ENCODE measurements at regions not wholly inside any gene's neighbourhood (a gene's known extent, or its start where the extent isn't known, plus 50 kb on each side); places are given as distances from the start of the nearest gene placed in this dataset.

DNA sequence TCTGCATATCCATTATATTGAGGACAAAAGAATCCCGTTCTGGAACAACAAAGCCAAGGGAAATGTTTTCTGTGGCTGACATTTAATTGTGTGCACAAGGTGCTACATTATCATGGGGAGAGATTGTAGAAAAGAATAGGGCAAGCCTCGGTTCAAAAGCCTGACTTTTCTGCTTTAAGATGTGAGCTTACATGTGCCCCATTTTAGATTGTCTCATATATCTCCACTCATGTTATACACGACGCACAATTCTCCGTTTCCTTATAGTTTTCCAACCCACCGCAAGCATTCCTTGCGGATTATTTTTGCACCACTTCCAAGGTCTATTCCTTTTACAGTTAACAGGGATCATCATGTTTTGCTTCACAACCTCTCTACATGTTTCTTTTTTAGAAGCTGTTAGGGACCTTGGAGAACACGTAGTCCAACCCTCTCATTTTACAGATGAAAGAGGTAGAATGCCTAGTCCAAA is 99.6 kb upstream of the MAML3 start:
- 0 to 90% (median 69%) methylated on average over 1 to 8 of the region's 8 CpGs; no CpG with 5 or more reads in 1 of the 10 experiments for WGBS, 10 experiments
- peak overlapping the region; percentile 92 to 95 for H3K27ac ChIP-seq
- peaks cover 54 to 71% of the 10 kb centered on the region in 2 donors for H3K4me1 ChIP-seq (replicated peaks in 1 of 2)
- no peak overlapping the region for H3K4me3 ChIP-seq
- ATAC-seq (replicated peaks in 6 of 8) = no peak
- in situ Hi-C loops (cut with MboI; ENCODE audit: low pct_unique_long_range_greater_than_20kb in 2 of 9, low sequenced_read_pairs in 9 of 9, unreplicated experiment in 9 of 9) = loop anchor here in 4 of 9 experiments (5.0 to 25.0 kb wide), 5 partner anchors 96 to 516 kb away; partner anchors contain the start of gene MAML3 (in 1 of the 4)

- in situ Hi-C loops (cut with MboI; ENCODE audit: low pct_unique_long_range_greater_than_20kb in 2 of 9, low sequenced_read_pairs in 9 of 9, unreplicated experiment in 9 of 9) = loop anchor here in 4 of 9 experiments (5.0 to 25.0 kb wide), 5 partner anchors 96 to 516 kb away; partner anchors contain the start of gene MAML3 (in 1 of the 4)
- no CpG with 5 or more reads among the region's 72 CpGs for WGBS, 10 experiments
- peak; percentile 82 to 90 (median 87) for ATAC-seq (replicated peaks in 6 of 8)
- Histone ChIP-seq H3K4me1 (replicated peaks in 1 of 2) (peaks cover 54 to 66% of the 10 kb centered on the region in 2 donors), H3K27ac (peak overlapping the region; percentile 92 to 95), H3K4me3 (peak overlapping the region; percentile 19 to 28 (median 21))
Observed at GRCh38 chr4:140252742-140253555, 99.0 kb upstream of the MAML3 start.

DNA sequence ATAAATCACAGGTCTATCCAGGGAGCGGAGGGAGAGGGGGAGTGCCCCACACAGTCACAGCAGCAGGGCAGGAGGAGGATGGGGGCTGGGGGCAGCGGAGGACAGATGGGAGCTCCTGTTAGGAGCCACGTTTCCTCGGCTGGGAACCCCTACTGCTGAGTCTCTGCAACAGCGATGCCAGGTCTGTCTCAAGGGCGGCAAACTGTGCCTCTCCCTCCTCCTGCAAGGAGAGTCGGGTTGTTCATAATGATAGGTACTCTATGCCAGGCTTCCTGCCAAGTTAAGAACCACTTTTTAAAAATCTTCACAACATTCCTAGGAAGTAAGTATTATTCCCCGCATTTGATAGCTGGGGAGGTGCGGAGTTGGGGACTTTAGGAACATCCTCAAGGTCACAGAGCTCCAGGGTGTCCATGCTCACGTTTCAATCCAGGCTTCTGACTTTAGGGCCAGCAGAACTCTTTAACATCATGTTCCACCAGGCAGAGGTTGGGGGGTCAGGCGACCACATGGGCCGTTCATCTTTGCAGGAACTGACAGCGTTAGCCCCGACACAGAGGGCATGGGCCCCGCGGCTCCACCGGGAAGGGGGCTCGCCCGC is 98.3 kb upstream of the MAML3 start:
- ATAC-seq (replicated peaks in 6 of 8) = peak in 6 of 8 experiments; percentile 2 to 18 (median 14)
- WGBS, 10 experiments = 20 to 61% (median 40%) methylated on average over 1 to 4 of the region's 19 CpGs; no CpG with 5 or more reads in 5 of the 10 experiments
- peak overlapping the region; percentile 19 to 28 (median 21) for H3K4me3 ChIP-seq
- H3K4me1 ChIP-seq (replicated peaks in 1 of 2) = peaks cover 46 to 59% of the 10 kb centered on the region in 2 donors
- in situ Hi-C loops (cut with MboI; ENCODE audit: low pct_unique_long_range_greater_than_20kb in 2 of 9, low sequenced_read_pairs in 9 of 9, unreplicated experiment in 9 of 9) = loop anchor here in 4 of 9 experiments (5.0 to 25.0 kb wide), 5 partner anchors 95 to 515 kb away; partner anchors contain the start of gene MAML3 (in 1 of the 4)
- H3K27ac ChIP-seq = peak overlapping the region; percentile 92 to 95

DNA sequence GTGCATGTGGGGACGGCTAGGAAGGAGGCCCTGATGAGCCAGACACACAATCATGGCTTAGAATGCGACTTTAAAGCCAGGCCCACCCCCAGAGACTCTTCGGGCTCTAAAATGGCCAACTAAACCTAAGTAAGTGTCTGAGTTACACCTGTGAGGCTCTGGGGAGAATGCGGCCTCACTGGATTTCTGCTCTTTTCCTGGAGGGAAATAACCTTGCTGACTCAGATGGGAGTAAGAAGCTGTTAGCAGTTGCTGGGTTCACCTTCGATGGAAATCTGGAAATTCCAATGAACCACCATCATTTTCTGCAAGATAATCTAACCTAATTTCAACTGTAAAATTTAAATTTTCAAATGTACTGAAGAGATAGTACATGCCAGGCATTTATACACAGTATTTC is 97.6 kb upstream of the MAML3 start:
- peak overlapping the region; percentile 21 to 95 for H3K27ac ChIP-seq

DNA sequence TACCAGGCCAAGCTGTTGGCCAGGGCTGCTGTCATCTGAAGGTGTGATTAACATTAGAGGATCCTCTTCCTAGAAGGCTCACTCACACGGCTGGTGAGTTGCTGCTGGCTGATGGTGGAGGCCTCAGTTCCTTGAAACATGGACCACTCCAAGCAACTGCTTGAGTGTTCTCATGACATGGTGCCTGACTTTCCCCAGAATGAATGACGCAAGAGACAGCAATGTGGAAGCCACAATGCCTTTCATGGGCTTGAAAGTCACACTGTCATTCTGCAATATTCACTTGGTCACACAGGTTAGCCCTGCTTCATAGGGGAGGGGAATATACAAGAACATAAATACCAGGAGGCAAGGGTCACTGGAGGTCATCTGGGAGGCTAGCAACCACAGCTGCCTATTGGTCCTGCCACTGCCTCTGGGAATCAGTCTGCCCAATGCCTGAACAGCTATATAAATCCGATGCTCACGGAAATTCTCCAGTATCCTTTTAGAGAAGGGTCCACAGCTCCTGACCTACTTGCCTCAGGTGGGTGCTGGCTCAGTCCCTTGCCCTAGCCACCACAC is 97.1 kb upstream of the MAML3 start:
- peaks cover 45 to 51% of the 10 kb centered on the region in 2 donors for H3K4me1 ChIP-seq (replicated peaks in 1 of 2)
- 81 to 100% (median 100%) methylated on average over 1 to 3 of the region's 4 CpGs; no CpG with 5 or more reads in 4 of the 10 experiments for WGBS, 10 experiments
- peak overlapping the region; percentile 21 to 95 for H3K27ac ChIP-seq
- in situ Hi-C loops (cut with MboI; ENCODE audit: low pct_unique_long_range_greater_than_20kb in 2 of 9, low sequenced_read_pairs in 9 of 9, unreplicated experiment in 9 of 9) = loop anchor here in 4 of 9 experiments (5.0 to 25.0 kb wide), 5 partner anchors 94 to 514 kb away; partner anchors contain the start of gene MAML3 (in 1 of the 4)
- no peak for ATAC-seq (replicated peaks in 6 of 8)
- no peak overlapping the region for H3K4me3 ChIP-seq

More for the DNA sequence above, 97.6 kb upstream of the MAML3 start:
- ATAC-seq (replicated peaks in 6 of 8) = no peak
- in situ Hi-C loops (cut with MboI; ENCODE audit: low pct_unique_long_range_greater_than_20kb in 2 of 9, low sequenced_read_pairs in 9 of 9, unreplicated experiment in 9 of 9) = loop anchor here in 4 of 9 experiments (5.0 to 25.0 kb wide), 5 partner anchors 94 to 514 kb away; partner anchors contain the start of gene MAML3 (in 1 of the 4)
- 82 to 100% (median 88%) methylated on average over 1 to 4 of the region's 5 CpGs; no CpG with 5 or more reads in 3 of the 10 experiments for WGBS, 10 experiments
- Histone ChIP-seq H3K4me1 (replicated peaks in 1 of 2) (peaks cover 45 to 53% of the 10 kb centered on the region in 2 donors), H3K4me3 (no peak overlapping the region)

DNA sequence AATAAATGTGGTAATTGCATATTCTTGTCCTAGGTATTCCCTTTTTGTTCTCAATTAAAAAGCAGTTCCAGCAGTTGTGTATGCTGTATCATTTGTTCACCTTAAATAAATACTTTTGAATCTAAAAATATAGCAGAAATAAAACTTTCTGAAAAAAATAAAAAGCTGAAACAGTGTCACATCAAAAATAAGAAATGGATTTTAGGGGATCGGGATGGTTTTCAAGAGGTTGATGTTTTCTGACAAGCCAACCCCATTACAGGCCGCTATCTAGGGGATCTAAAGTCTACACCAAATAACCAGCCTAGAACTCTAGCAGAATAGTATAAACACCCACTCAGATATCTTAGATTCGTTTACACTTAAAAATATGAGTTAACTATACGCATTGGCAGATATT is 95.4 kb upstream of the MAML3 start:
- 63 to 100% (median 88%) methylated on average over 1 to 4 of the region's 4 CpGs; no CpG with 5 or more reads in 1 of the 10 experiments for WGBS, 10 experiments
- Histone ChIP-seq H3K27ac (no peak overlapping the region), H3K4me1 (replicated peaks in 1 of 2) (peaks cover 42 to 45% of the 10 kb centered on the region in 2 donors), H3K4me3 (no peak overlapping the region)
- in situ Hi-C loops (cut with MboI; ENCODE audit: low pct_unique_long_range_greater_than_20kb in 2 of 9, low sequenced_read_pairs in 9 of 9, unreplicated experiment in 9 of 9) = no loop called here
- no peak for ATAC-seq (replicated peaks in 6 of 8)

GRCh38 chr4:140247237-140247636 is 93.3 kb upstream of the MAML3 start:
- peaks cover 45 to 46% of the 10 kb centered on the region in 2 donors for H3K4me1 ChIP-seq (replicated peaks in 1 of 2)
- 80 to 94% (median 92%) methylated on average over 1 to 2 of the region's 2 CpGs; no CpG with 5 or more reads in 7 of the 10 experiments for WGBS, 10 experiments
- ATAC-seq (replicated peaks in 6 of 8) = no peak
- H3K27ac ChIP-seq = no peak overlapping the region
- in situ Hi-C loops (cut with MboI; ENCODE audit: low pct_unique_long_range_greater_than_20kb in 2 of 9, low sequenced_read_pairs in 9 of 9, unreplicated experiment in 9 of 9) = no loop called here
- no peak overlapping the region for H3K4me3 ChIP-seq

- in situ Hi-C loops (cut with MboI; ENCODE audit: low pct_unique_long_range_greater_than_20kb in 2 of 9, low sequenced_read_pairs in 9 of 9, unreplicated experiment in 9 of 9) = no loop called here
- Histone ChIP-seq H3K4me1 (replicated peaks in 1 of 2) (peaks cover 38 to 41% of the 10 kb centered on the region in 2 donors), H3K27ac (no peak overlapping the region), H3K4me3 (no peak overlapping the region)
- no peak for ATAC-seq (replicated peaks in 6 of 8)
- WGBS, 10 experiments = 78 to 100% (median 100%) methylated on average over 2 to 3 of the region's 3 CpGs; no CpG with 5 or more reads in 2 of the 10 experiments
Observed at GRCh38 chr4:140246216-140246615, 92.2 kb upstream of the MAML3 start.

DNA sequence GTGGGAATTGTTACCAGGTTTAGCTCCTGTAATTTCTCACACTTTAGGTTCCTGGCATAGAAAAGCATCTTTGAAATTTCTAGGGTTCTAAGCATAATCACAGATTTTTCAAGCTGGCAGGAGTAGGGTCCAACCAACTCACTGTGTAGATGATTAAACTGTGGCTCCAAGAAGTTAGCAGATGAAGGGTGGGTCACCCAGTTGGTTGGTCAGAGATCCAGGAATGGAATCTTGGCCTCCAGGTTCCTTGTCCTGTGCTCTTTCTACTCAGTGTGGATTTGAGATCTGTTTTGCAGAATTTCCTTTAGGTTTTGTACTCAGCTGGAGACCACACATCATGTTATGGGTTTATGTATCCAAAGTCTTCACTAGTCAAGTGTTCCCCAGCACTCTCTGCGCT is 90.3 kb upstream of the MAML3 start:
- Histone ChIP-seq H3K4me3 (no peak overlapping the region), H3K27ac (no peak overlapping the region), H3K4me1 (replicated peaks in 1 of 2) (peaks cover 43 to 48% of the 10 kb centered on the region in 2 donors)
- ATAC-seq (replicated peaks in 6 of 8) = peak in 1 of 8 experiments; percentile 33
- 100% methylated on average over 1 of the region's 1 CpG; no CpG with 5 or more reads in 7 of the 10 experiments for WGBS, 10 experiments
- in situ Hi-C loops (cut with MboI; ENCODE audit: low pct_unique_long_range_greater_than_20kb in 2 of 9, low sequenced_read_pairs in 9 of 9, unreplicated experiment in 9 of 9) = no loop called here

DNA sequence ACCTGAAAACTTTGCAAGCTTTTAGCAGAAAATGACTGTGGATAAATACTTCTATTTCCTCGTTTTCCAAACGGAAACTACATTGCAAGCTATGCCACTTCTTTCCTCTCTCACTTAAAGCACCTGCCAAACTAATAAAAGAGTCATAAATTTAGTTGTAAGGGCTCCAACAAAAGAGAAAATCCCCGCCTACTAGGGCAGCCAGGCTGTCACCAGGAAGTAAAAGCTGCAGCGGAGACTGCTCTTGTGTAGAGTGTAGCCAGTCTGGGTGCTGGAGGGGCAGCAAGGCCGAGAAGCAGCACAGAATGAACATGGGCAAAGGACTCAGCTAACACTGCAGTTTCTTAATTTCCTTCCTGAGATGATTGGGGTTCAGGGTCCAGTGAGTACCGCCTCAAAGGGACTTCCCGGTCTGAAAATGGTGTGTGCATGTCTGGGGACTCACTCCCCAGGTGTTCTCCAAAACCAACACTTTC is 89.3 kb upstream of the MAML3 start:
- in situ Hi-C loops (cut with MboI; ENCODE audit: low pct_unique_long_range_greater_than_20kb in 2 of 9, low sequenced_read_pairs in 9 of 9, unreplicated experiment in 9 of 9) = no loop called here
- peaks cover 47 to 51% of the 10 kb centered on the region in 2 donors for H3K4me1 ChIP-seq (replicated peaks in 1 of 2)
- H3K4me3 ChIP-seq = no peak overlapping the region
- WGBS, 10 experiments = 0 to 75% (median 11%) methylated on average over 1 to 5 of the region's 7 CpGs; no CpG with 5 or more reads in 3 of the 10 experiments
- H3K27ac ChIP-seq = peak overlapping the region; percentile 42 to 63
- peak in 5 of 8 experiments; percentile 82 to 85 (median 83) for ATAC-seq (replicated peaks in 6 of 8)

DNA sequence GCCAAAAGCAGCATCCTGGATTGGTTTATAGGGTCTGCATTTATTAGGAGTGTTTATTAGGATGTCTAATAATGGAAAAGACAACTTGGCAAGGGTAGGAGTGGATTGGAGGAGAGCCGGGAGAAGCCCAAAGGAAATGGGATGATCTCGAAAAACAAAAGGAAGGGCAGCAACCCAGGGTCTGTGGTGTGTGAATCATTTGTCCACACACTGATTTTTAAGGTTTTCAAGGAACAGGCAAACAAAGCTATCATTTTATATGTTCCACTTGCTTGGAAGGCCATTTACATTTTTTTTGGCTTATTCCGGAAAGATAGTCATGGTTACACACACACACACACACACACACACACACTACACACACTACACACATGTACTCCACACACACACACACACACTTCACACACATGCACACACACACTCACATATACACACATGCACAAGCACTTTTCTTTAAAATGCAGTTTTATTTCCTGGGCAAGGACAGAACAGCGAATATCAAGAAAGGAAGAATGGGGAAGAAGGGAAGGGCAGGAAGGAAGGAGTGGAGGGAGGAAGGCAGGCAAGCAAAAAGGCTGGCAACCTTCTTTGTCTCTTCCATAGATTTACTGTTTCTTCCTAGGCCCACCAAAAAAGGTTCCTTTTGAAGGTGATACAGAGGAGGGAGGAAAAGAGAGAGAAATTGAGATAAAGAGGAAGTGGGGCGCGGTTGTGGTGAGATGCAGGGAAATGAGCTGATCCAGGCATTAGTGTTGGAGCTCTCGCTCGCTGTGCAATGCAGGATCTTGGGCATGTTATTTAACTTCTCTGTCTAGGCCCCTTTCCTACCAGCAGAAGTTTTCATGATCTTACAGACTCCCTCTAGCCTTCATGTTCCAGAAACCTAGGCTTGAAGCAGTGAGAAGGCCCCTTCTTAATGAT is 88.6 kb upstream of the MAML3 start:
- peaks cover 53 to 58% of the 10 kb centered on the region in 2 donors for H3K4me1 ChIP-seq (replicated peaks in 1 of 2)
- H3K4me3 ChIP-seq = no peak overlapping the region
- ATAC-seq (replicated peaks in 6 of 8) = peak in 5 of 8 experiments; percentile 3 to 15 (median 11)
- in situ Hi-C loops (cut with MboI; ENCODE audit: low pct_unique_long_range_greater_than_20kb in 2 of 9, low sequenced_read_pairs in 9 of 9, unreplicated experiment in 9 of 9) = no loop called here
- no peak overlapping the region for H3K27ac ChIP-seq
- 45 to 96% (median 75%) methylated on average over 2 to 7 of the region's 8 CpGs for WGBS, 10 experiments
